OCI-LY7 (cell line): ENCODE measurements at regions not wholly inside any gene's neighbourhood (a gene's known extent, or its start where the extent isn't known, plus 50 kb on each side); places are given as distances from the start of the nearest gene placed in this dataset.
"Not testable (repeated sequence)": the region's sequence is repeated elsewhere in the genome, so short reads cannot be mapped to it uniquely, and the experiment has no call there.

Experiments
- BruUV-seq: library from RNA; stranded (reverse); fragments of 400-500 nt; replicated peaks from 2 replicates; lab custom pipeline; 2021; lab: Mats Ljungman, UMichigan
- CTCF ChIA-PET: fragments of 300-600 bp; sonication (Branson Sonifier 250); formaldehyde crosslinking; loops from one replicate; lab custom pipeline; 2022; ENCODE audit warnings: antibody characterized with exemption; ENCODE audit not compliant: unreplicated experiment; lab: Charles Lee
- POLR2A ChIA-PET: fragments of 300-600 bp; sonication (Branson Sonifier 250); formaldehyde crosslinking; loops from one replicate; lab custom pipeline; 2022; ENCODE audit warnings: antibody characterized with exemption; lab: Charles Lee
- DNase-seq: peaks from one replicate; pipeline ENCODE4 v3.0.0-alpha.2; 2015; ENCODE audit warnings: low spot score
- H2AFZ ChIP-seq: fragments of 200-600 bp; sonication (generic), shearing (Covaris generic); 2 replicates; pipeline ENCODE4 v1.6.1; 2014; ENCODE audit warnings: mild to moderate bottlenecking, antibody characterized with exemption, low read length, moderate library complexity
- H3K27ac ChIP-seq: fragments of 200-600 bp; sonication (generic); 2 replicates; pipeline ENCODE4 v1.5.1; 2014; ENCODE audit warnings: mixed run types, low read depth, mild to moderate bottlenecking, moderate library complexity, low read length, inconsistent platforms; ENCODE audit not compliant: poor library complexity, severe bottlenecking
- H3K36me3 ChIP-seq: fragments of 200-600 bp; sonication (generic); 2 replicates; pipeline ENCODE4 v1.6.1; 2014; ENCODE audit warnings: mild to moderate bottlenecking, antibody characterized with exemption, low read length, moderate library complexity, mixed read lengths; ENCODE audit not compliant: insufficient read depth
- H3K4me1 ChIP-seq: fragments of 200-600 bp; sonication (generic); 2 replicates; pipeline ENCODE4 v1.5.1; 2014; ENCODE audit warnings: mild to moderate bottlenecking, low read length; ENCODE audit not compliant: insufficient read depth, poor library complexity, severe bottlenecking
- H3K4me2 ChIP-seq: fragments of 200-600 bp; sonication (generic); 2 replicates; pipeline ENCODE4 v1.6.1; 2014; ENCODE audit warnings: mild to moderate bottlenecking, low read length
- H3K4me3 ChIP-seq: fragments of 200-600 bp; sonication (generic); 2 replicates; pipeline ENCODE4 v1.5.1; 2014; ENCODE audit warnings: mild to moderate bottlenecking, low read depth, low read length; ENCODE audit not compliant: poor library complexity, severe bottlenecking
- H3K79me2 ChIP-seq: fragments of 200-600 bp; sonication (generic); 2 replicates; pipeline ENCODE4 v1.6.1; 2016; ENCODE audit warnings: low read depth, mild to moderate bottlenecking, low read length, moderate library complexity, mixed read lengths; ENCODE audit not compliant: insufficient read depth
- H3K9me2 ChIP-seq: fragments of 200-600 bp; sonication (generic); 2 replicates; pipeline ENCODE4 v1.6.1; 2016; ENCODE audit warnings: mild to moderate bottlenecking, low read length, mixed read lengths; ENCODE audit not compliant: insufficient read depth
- H3K9me3 ChIP-seq: fragments of 200-600 bp; sonication (generic); 2 replicates; pipeline ENCODE4 v1.6.1; 2014; ENCODE audit warnings: mild to moderate bottlenecking, mixed run types, low read length, mixed read lengths
- H4K20me1 ChIP-seq: fragments of 200-600 bp; sonication (generic); 2 replicates; pipeline ENCODE4 v1.6.1; 2014; ENCODE audit warnings: mild to moderate bottlenecking, antibody characterized with exemption, low read length, moderate library complexity, mixed read lengths; ENCODE audit not compliant: insufficient read depth
- EZH2phosphoT487 ChIP-seq: fragments of 200-600 bp; sonication (generic); IDR thresholded peaks from 2 replicates; pipeline ENCODE4 v1.6.1; 2018; ENCODE audit warnings: low read depth, borderline replicate concordance, mild to moderate bottlenecking, mixed run types, antibody characterized with exemption, low read length, moderate library complexity, mixed read lengths
- intact Hi-C: fragments of 100-400 bp; cut with micrococcal nuclease; formaldehyde crosslinking; loops from one replicate; pipeline ENCODE4 v1.10.0; 2022; ENCODE audit not compliant: unreplicated experiment
- TF ChIP-seq, protein P1 (sequence below): fragments of 200-600 bp; sonication (generic); conservative IDR thresholded peaks from 2 replicates; pipeline ENCODE4 v1.5.1; 2014; ENCODE audit warnings: mild to moderate bottlenecking, antibody characterized with exemption, low read length, moderate library complexity, mixed read lengths

DNA sequence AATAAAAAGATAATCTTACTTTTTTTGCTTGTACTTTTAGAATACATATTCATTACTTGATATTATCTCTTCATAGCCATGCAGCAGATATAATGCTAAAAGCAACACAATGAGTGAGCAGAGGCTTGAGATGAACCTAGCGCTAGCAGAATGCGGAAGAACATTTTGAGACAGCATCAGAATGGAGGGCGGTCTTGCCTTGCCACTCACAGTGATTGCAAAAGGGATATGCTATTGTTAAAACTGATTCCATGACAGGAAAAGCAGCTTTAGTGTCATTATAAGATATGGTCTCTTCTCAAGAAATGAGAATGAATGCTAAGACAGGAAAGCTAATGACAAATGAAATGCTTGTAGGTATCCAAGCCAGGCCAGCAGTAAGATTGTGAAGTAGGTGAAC, 200.0 kb upstream of the GJE1 start:
- BruUV-seq = no TSS peak
- POLR2A ChIA-PET = no interaction called here
- no peak overlapping the region for H2AFZ ChIP-seq
- H3K9me3 ChIP-seq = no peaks in the 10 kb centered on the region
- no peak for DNase-seq
- H3K27ac ChIP-seq = no peak overlapping the region
- TF ChIP-seq, protein P1, sequence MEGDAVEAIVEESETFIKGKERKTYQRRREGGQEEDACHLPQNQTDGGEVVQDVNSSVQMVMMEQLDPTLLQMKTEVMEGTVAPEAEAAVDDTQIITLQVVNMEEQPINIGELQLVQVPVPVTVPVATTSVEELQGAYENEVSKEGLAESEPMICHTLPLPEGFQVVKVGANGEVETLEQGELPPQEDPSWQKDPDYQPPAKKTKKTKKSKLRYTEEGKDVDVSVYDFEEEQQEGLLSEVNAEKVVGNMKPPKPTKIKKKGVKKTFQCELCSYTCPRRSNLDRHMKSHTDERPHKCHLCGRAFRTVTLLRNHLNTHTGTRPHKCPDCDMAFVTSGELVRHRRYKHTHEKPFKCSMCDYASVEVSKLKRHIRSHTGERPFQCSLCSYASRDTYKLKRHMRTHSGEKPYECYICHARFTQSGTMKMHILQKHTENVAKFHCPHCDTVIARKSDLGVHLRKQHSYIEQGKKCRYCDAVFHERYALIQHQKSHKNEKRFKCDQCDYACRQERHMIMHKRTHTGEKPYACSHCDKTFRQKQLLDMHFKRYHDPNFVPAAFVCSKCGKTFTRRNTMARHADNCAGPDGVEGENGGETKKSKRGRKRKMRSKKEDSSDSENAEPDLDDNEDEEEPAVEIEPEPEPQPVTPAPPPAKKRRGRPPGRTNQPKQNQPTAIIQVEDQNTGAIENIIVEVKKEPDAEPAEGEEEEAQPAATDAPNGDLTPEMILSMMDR = no peak
- TF ChIP-seq EZH2phosphoT487 = no peak
- CTCF ChIA-PET = no interaction called here
- H3K4me1 ChIP-seq = no peaks in the 10 kb centered on the region
- no peak overlapping the region for H3K4me3 ChIP-seq
- H3K79me2 ChIP-seq = no peaks in the 10 kb centered on the region
- H3K4me2 ChIP-seq = no peak overlapping the region
- H4K20me1 ChIP-seq = no peaks in the 10 kb centered on the region
- H3K9me2 ChIP-seq = no peaks in the 10 kb centered on the region
- intact Hi-C loops = no loop called here
- no peaks in the 10 kb centered on the region for H3K36me3 ChIP-seq

DNA sequence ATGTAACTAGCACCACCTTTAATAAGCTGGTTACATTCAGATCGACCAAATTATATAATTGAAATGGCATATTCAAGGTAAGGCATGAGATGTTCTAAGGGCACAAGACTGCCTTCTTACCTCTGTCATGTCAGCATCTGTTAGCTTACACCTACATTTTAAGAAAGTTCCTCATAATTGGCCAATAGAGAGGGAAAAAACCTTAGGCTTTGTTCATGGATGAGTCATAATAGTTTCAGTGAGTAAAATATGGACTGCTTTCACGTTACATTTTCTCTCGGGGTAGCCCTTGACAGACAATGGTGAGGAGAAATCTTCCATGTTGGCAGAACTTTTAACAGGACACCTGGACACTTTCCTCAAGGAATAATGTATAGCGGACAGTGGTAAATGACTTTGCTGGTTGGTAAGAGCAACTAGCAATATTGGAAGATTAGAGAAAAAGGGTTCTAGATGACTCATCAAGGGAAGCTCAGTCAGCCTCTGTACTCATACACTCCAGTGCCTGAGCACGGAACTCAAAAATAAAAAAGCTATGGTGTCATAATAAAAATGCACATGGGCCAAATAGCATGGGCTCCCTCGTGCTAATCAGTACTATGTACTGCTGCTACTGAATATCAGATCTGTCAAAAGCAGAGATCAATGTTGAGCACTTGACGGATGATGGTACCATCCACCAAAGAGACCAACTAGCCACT, 206.4 kb upstream of the GJE1 start:
- H2AFZ ChIP-seq, H3K9me3 ChIP-seq, H3K4me2 ChIP-seq, H3K79me2 ChIP-seq, H3K27ac ChIP-seq, DNase-seq, BruUV-seq, intact Hi-C loops, CTCF ChIA-PET, H4K20me1 ChIP-seq, H3K4me1 ChIP-seq, H3K9me2 ChIP-seq, H3K4me3 ChIP-seq, H3K36me3 ChIP-seq: not testable (repeated sequence)
- POLR2A ChIA-PET = interaction anchor here (0.6 kb wide), 1 partner anchor 11 kb away, joined by 3 read pairs; no protein-coding TSS in a partner anchor

DNA sequence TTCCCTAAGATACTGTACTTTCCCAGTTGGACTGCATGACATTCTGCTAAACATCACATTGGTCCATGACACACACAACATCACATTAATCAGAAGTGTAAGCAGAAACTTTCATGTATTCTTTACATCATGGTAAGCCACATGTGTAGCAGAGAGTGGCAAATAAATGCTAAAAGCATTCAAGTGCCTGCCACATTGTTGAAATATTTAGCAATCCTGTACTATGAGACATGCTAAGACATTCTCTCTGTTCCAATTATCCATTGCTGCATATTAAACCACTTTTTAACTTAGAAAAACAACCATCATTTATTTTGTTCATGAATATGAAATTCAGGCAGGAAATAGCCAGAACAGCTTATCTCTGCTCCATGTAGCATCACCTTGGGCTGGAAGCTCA, 207.7 kb upstream of the GJE1 start:
- Histone ChIP-seq H3K9me2 (no peaks in the 10 kb centered on the region), H3K36me3 (no peaks in the 10 kb centered on the region), H3K4me3 (no peak overlapping the region), H3K4me1 (no peaks in the 10 kb centered on the region), H3K9me3 (no peaks in the 10 kb centered on the region), H4K20me1 (no peaks in the 10 kb centered on the region), H2AFZ (no peak overlapping the region), H3K4me2 (no peak overlapping the region), H3K27ac (no peak overlapping the region), H3K79me2 (no peaks in the 10 kb centered on the region)
- TF ChIP-seq, protein P1 = no peak
- TF ChIP-seq EZH2phosphoT487 = no peak
- ChIA-PET POLR2A (no interaction called here), CTCF (no interaction called here)
- DNase-seq = no peak
- BruUV-seq = no TSS peak
- intact Hi-C loops = no loop called here
